ENCODE measurements at regions not wholly inside any gene's neighbourhood (a gene's known extent, or its start where the extent isn't known, plus 50 kb on each side); places are given as distances from the start of the nearest gene placed in this dataset.
A peak's percentile ranks its signal among the peaks of the same experiment; 100 is the strongest.

DNA sequence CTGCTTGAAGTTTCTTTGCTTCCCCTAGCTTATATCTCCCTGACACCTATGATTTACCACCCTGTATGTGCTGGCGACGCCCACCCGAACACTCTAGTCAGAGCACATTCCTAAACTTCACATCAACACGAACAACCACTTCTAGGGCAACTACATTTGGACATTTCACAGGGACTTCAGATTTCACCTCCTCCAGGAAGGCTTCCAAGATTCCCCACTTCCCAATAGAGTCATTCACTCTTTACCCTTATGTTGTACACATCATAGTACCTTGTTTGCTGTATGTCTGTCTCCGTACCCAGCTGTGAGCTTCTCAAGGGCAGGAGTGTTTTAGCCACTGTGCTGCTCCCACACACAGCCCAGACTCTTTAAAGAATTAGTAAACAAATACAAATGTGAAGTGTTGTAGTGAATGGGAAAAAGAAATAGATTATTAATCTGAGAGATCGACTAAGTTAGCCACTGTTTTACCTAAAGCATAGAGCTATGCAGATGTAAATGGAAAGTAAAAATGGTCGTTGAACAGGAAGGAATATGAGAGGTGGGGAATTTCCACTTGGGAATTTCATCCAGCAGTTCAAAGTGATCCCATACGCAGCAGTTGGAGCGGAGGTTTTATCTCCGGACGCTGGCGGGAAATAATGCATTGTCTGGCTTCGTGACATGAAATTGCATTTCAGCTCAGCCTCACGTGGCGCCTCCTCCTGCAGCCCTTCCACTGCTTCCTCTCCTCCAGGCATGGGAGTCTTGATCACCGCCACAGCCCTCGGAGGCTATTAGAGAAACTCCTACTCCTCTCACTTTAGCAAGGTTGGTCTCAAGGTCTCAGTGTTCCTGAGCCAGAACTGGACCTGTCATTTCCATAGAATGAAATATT, 233.4 kb upstream of the COPS8 start:
- Histone ChIP-seq H3K9me3 (ENCODE audit: low read length) (no peaks in the 10 kb centered on the region), H3K27ac (ENCODE audit: low read length) (no peak overlapping the region), H3K27me3 (ENCODE audit: insufficient read depth, low read depth, low read length) (no peaks in the 10 kb centered on the region)

DNA sequence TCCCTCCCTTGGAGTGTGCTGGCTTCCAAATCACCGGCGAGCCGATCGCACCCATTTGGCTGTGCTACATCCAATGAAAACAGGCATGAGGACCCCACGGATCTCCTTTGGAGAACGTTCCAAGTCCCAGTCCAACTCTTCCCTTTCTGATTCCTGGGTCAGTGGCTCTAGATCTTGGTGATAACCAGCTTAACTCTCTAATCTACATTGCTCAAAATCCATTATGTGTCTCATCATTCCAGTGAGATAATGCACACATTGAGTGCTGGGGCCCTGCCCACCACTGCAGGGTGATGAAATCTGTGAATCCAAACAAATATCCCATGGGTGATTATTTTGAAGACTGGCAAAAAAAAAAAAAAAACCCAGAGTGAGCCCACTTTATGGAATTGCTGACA, 232.7 kb upstream of the COPS8 start:
- Histone ChIP-seq H3K36me3 (ENCODE audit: insufficient read depth, low read length) (no peaks in the 10 kb centered on the region), H3K4me2 (ENCODE audit: low read length) (no peak overlapping the region), H3F3A (ENCODE audit: insufficient read depth, low read length, poor library complexity, severe bottlenecking) (no peaks in the 10 kb centered on the region), H3K27ac (ENCODE audit: low read length) (no peak overlapping the region), H3K9me2 (ENCODE audit: insufficient read depth, low read length) (no peaks in the 10 kb centered on the region), H3K4me3 (ENCODE audit: low read length) (no peak overlapping the region), H3K27me3 (ENCODE audit: insufficient read depth, low read depth, low read length) (no peaks in the 10 kb centered on the region), H3K9me3 (ENCODE audit: low read length) (no peaks in the 10 kb centered on the region), H3K79me2 (replicated peaks; ENCODE audit: insufficient read depth, low read length) (no peaks in the 10 kb centered on the region), H3K9ac (ENCODE audit: low read length) (no peak overlapping the region), H2AFZ (ENCODE audit: low read depth, low read length) (no peak overlapping the region), H4K20me1 (ENCODE audit: insufficient read depth) (no peaks in the 10 kb centered on the region)
- TF ChIP-seq, protein P1, sequence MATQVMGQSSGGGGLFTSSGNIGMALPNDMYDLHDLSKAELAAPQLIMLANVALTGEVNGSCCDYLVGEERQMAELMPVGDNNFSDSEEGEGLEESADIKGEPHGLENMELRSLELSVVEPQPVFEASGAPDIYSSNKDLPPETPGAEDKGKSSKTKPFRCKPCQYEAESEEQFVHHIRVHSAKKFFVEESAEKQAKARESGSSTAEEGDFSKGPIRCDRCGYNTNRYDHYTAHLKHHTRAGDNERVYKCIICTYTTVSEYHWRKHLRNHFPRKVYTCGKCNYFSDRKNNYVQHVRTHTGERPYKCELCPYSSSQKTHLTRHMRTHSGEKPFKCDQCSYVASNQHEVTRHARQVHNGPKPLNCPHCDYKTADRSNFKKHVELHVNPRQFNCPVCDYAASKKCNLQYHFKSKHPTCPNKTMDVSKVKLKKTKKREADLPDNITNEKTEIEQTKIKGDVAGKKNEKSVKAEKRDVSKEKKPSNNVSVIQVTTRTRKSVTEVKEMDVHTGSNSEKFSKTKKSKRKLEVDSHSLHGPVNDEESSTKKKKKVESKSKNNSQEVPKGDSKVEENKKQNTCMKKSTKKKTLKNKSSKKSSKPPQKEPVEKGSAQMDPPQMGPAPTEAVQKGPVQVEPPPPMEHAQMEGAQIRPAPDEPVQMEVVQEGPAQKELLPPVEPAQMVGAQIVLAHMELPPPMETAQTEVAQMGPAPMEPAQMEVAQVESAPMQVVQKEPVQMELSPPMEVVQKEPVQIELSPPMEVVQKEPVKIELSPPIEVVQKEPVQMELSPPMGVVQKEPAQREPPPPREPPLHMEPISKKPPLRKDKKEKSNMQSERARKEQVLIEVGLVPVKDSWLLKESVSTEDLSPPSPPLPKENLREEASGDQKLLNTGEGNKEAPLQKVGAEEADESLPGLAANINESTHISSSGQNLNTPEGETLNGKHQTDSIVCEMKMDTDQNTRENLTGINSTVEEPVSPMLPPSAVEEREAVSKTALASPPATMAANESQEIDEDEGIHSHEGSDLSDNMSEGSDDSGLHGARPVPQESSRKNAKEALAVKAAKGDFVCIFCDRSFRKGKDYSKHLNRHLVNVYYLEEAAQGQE (IDR thresholded peaks at IDR 0.05; ENCODE audit: borderline replicate concordance) = no peak
- TF ChIP-seq, protein P2, sequence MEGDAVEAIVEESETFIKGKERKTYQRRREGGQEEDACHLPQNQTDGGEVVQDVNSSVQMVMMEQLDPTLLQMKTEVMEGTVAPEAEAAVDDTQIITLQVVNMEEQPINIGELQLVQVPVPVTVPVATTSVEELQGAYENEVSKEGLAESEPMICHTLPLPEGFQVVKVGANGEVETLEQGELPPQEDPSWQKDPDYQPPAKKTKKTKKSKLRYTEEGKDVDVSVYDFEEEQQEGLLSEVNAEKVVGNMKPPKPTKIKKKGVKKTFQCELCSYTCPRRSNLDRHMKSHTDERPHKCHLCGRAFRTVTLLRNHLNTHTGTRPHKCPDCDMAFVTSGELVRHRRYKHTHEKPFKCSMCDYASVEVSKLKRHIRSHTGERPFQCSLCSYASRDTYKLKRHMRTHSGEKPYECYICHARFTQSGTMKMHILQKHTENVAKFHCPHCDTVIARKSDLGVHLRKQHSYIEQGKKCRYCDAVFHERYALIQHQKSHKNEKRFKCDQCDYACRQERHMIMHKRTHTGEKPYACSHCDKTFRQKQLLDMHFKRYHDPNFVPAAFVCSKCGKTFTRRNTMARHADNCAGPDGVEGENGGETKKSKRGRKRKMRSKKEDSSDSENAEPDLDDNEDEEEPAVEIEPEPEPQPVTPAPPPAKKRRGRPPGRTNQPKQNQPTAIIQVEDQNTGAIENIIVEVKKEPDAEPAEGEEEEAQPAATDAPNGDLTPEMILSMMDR (IDR thresholded peaks at IDR 0.05; ENCODE audit: poor library complexity, severe bottlenecking) = no peak
- TF ChIP-seq RAD21 (conservative IDR thresholded peaks at IDR 0.05) = no peak

More for the DNA sequence above, 233.4 kb upstream of the COPS8 start:
- Histone ChIP-seq H3K36me3 (ENCODE audit: insufficient read depth, low read length) (no peaks in the 10 kb centered on the region), H3K9me2 (ENCODE audit: insufficient read depth, low read length) (no peaks in the 10 kb centered on the region), H3K9ac (ENCODE audit: low read length) (no peak overlapping the region), H3K4me3 (ENCODE audit: low read length) (no peak overlapping the region), H4K20me1 (ENCODE audit: insufficient read depth) (no peaks in the 10 kb centered on the region), H2AFZ (ENCODE audit: low read depth, low read length) (no peak overlapping the region), H3F3A (ENCODE audit: insufficient read depth, low read length, poor library complexity, severe bottlenecking) (no peaks in the 10 kb centered on the region), H3K79me2 (replicated peaks; ENCODE audit: insufficient read depth, low read length) (no peaks in the 10 kb centered on the region), H3K4me2 (ENCODE audit: low read length) (no peak overlapping the region)
- TF ChIP-seq EP300 (conservative IDR thresholded peaks at IDR 0.05; ENCODE audit: poor library complexity, severe bottlenecking) (no peak), POLR2AphosphoS5 (IDR thresholded peaks at IDR 0.05) (peak; percentile 21)
- TF ChIP-seq, protein P1 (IDR thresholded peaks at IDR 0.05; ENCODE audit: borderline replicate concordance) = peak; percentile 95

All from neural cell (in vitro differentiated cells).